Tibial nerve (tissue), 3 donors: ENCODE measurements at regions not wholly inside any gene's neighbourhood (a gene's known extent, or its start where the extent isn't known, plus 50 kb on each side); places are given as distances from the start of the nearest gene placed in this dataset.

Experiments
- POLR2A ChIP-seq, 2 donors: fragments of 450-650 bp; IDR thresholded peaks; one replicate each; pipeline ENCODE4 v1.6.1; 2017; ENCODE audit warnings: antibody characterized with exemption in 2 of 2, mild to moderate bottlenecking in 2 of 2, moderate library complexity in 2 of 2
- TF ChIP-seq, protein P1 (sequence below), 5 experiments: fragments of 200-600 bp in 3 of 5; fragments of 450-650 bp in 2 of 5; sonication (generic) in 3 of 5; IDR thresholded peaks; one replicate each; pipeline ENCODE4 v1.5.1; 2016 to 2019; ENCODE audit warnings: antibody characterized with exemption in 5 of 5, mild to moderate bottlenecking in 3 of 5, moderate library complexity in 2 of 5

DNA sequence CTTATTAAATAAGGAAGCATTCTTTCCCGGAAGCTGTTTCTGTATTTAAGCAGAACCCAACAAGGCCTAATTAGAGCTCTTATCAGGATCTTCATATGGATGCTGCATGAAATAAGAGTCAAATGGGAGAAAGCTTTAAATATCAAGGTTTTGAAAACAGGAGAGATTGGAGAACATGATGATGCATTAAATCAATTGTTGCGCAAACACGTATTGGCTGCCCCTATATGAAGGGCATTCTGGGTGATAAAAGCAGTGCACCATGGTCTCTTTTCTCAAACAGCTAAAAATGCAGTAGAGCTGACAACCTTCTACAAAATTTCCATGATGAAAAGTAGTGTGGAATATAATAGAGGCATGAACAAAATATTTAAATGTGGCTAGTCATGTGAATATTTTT lies 98.9 kb downstream of the TBXT start:
- no peak for TF ChIP-seq POLR2A (IDR thresholded peaks at IDR 0.05)
- TF ChIP-seq, protein P1, sequence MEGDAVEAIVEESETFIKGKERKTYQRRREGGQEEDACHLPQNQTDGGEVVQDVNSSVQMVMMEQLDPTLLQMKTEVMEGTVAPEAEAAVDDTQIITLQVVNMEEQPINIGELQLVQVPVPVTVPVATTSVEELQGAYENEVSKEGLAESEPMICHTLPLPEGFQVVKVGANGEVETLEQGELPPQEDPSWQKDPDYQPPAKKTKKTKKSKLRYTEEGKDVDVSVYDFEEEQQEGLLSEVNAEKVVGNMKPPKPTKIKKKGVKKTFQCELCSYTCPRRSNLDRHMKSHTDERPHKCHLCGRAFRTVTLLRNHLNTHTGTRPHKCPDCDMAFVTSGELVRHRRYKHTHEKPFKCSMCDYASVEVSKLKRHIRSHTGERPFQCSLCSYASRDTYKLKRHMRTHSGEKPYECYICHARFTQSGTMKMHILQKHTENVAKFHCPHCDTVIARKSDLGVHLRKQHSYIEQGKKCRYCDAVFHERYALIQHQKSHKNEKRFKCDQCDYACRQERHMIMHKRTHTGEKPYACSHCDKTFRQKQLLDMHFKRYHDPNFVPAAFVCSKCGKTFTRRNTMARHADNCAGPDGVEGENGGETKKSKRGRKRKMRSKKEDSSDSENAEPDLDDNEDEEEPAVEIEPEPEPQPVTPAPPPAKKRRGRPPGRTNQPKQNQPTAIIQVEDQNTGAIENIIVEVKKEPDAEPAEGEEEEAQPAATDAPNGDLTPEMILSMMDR (IDR thresholded peaks at IDR 0.05), result no peak
